ENCODE measurements at regions not wholly inside any gene's neighbourhood (a gene's known extent, or its start where the extent isn't known, plus 50 kb on each side); places are given as distances from the start of the nearest gene placed in this dataset.

DNA sequence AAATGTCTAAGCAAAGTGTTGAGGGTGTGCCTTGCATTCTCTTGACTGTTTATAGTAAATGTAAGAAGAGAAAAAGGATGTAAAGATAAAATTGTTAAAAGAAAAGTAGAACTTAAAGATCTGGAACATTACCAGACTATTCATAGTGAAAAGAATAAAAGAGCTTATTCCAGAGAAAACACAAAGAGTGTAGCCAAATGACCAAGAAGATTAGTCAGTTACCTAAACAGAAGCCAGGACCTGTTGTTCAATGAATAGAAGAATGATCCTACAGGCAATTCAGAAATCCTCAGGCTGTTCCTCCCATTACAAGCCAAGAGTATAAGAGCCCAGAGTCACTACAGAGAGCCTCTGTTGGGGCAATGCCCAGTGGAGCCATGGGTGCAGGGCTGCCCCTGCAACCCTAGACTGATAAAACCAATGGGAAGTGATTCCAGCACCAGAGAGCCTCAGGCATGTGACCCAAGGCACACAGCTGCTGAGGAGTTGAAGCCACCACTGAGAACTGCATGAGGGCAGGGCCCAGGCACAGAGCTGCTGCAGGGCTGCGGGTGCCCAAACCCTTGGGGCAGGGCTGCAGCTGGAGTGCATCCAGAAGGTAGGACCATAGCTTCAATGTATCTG, 91.1 kb upstream of the SLC38A4 start:
- TF ChIP-seq POLR2A (IDR thresholded peaks at IDR 0.05) = no peak
- TF ChIP-seq CTCF (IDR thresholded peaks at IDR 0.05) = no peak

GRCh38 chr12:46917821-46918220, 92.0 kb upstream of the SLC38A4 start:
- H3K4me3 ChIP-seq = no peak overlapping the region
- TF ChIP-seq CTCF (IDR thresholded peaks at IDR 0.05) (no peak), POLR2A (IDR thresholded peaks at IDR 0.05) (no peak)
- DNase-seq (no peak), ATAC-seq (no peak)
- H3K27ac ChIP-seq = no peak overlapping the region
- intact Hi-C loops (cut with DNase I) = no loop called here
- WGBS, 2 donors = 69 to 87% methylated on average over 4 of the region's 4 CpGs
- H3K36me3 ChIP-seq (replicated peaks in 1 of 2; ENCODE audit: insufficient read depth in 1 of 2, low read depth in 2 of 2) = no peaks in the 10 kb centered on the region
- H3K4me1 ChIP-seq = no peaks in the 10 kb centered on the region
- no peaks in the 10 kb centered on the region for H3K9me3 ChIP-seq
- H3K27me3 ChIP-seq = no peaks in the 10 kb centered on the region

More for the DNA sequence above, 91.1 kb upstream of the SLC38A4 start:
- ATAC-seq = no peak
- Histone ChIP-seq H3K4me3 (no peak overlapping the region), H3K36me3 (replicated peaks in 1 of 2; ENCODE audit: insufficient read depth in 1 of 2, low read depth in 2 of 2) (no peaks in the 10 kb centered on the region), H3K4me1 (no peaks in the 10 kb centered on the region), H3K27ac (no peak overlapping the region), H3K9me3 (no peaks in the 10 kb centered on the region), H3K27me3 (no peaks in the 10 kb centered on the region)
- intact Hi-C loops (cut with DNase I) = no loop called here
- no peak for DNase-seq
- 80 to 100% methylated on average over 1 of the region's 1 CpG for WGBS, 2 donors

DNA sequence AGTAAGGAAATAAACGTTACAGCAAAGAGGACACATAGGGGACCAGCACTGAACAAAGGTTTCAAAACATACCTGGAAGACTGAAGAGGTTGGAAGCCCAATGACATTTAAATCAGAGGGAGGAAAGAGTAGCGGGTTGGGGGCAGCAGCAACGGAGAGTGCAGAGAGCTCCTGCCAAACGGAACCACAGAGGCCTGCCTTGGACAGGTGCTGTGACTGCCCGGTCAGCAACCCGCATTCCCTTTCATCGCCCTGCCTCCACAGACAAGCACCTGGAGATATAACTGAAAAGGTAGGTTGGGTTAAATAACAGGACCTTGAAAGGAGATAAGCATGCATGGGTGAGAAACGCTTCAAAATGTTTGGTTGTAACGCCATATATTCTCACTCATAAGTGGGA, 92.8 kb upstream of the SLC38A4 start:
- no peaks in the 10 kb centered on the region for H3K4me1 ChIP-seq
- DNase-seq = no peak
- no peaks in the 10 kb centered on the region for H3K9me3 ChIP-seq
- no peaks in the 10 kb centered on the region for H3K27me3 ChIP-seq
- H3K36me3 ChIP-seq (replicated peaks in 1 of 2; ENCODE audit: insufficient read depth in 1 of 2, low read depth in 2 of 2) = no peaks in the 10 kb centered on the region
- TF ChIP-seq POLR2A (IDR thresholded peaks at IDR 0.05) (no peak), CTCF (IDR thresholded peaks at IDR 0.05) (no peak)
- ATAC-seq = no peak
- no peak overlapping the region for H3K27ac ChIP-seq
- intact Hi-C loops (cut with DNase I) = no loop called here
- WGBS, 2 donors = 79 to 82% methylated on average over 9 of the region's 9 CpGs
- H3K4me3 ChIP-seq = no peak overlapping the region

DNA sequence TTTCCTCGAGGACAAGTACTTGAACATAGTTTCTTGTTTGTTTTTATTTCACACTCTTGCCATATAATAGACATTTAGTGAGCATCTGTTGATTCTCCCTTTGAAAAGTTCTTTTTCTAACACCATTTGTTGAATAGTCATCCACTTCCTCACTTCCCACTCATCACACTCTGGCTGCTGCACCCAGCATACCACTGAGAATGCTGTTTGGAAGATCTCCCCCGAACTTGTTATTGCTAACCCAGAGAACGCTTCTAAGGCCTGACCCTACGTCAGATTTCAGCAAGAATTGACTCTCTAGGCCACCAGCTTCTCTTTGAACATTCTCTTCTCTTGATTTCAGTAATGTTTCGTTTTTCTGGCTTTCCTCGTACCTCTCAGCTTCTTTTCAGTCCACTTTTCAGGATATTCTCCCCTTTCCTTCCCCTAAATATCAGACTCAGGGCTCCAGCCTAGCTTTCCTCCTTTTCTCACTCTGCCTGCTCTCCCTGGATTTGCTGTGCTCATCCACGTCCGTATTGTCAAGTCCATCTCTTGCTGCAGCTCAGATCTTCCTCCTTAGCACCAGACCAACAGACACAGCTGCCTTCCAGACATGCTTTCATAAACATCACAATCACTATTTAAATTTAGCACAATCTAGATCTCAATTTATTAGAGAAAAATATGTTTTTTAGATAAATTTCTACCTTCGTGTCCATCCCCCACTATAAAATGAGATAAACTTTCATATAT, 94.0 kb upstream of the SLC38A4 start:
- DNase-seq (no peak), ATAC-seq (no peak)
- no peaks in the 10 kb centered on the region for H3K36me3 ChIP-seq (replicated peaks in 1 of 2; ENCODE audit: insufficient read depth in 1 of 2, low read depth in 2 of 2)
- intact Hi-C loops (cut with DNase I) = loop anchor here (10.0 kb wide), 1 partner anchor 235 kb away; no protein-coding TSS in a partner anchor
- H3K9me3 ChIP-seq = no peaks in the 10 kb centered on the region
- TF ChIP-seq POLR2A (IDR thresholded peaks at IDR 0.05) (no peak), CTCF (IDR thresholded peaks at IDR 0.05) (no peak)
- H3K27ac ChIP-seq = no peak overlapping the region
- no peaks in the 10 kb centered on the region for H3K27me3 ChIP-seq
- WGBS, 2 donors = 81 to 85% methylated on average over 9 of the region's 9 CpGs
- no peak overlapping the region for H3K4me3 ChIP-seq
- H3K4me1 ChIP-seq = no peaks in the 10 kb centered on the region
